Fibroblast of lung (primary cell): ENCODE measurements at regions not wholly inside any gene's neighbourhood (a gene's known extent, or its start where the extent isn't known, plus 50 kb on each side); places are given as distances from the start of the nearest gene placed in this dataset.

Source experiments
- DNase-seq, 2 donors: peaks; one replicate each; pipeline versions ENCODE4 v3.0.0 to v3.0.0-alpha.2; 2010; ENCODE audit warnings: low read depth in 2 of 2
- H2AFZ ChIP-seq: 2 replicates; pipeline ENCODE4 v1.5.1; 2012; ENCODE audit warnings: low read length, control low read depth, inconsistent platforms
- H3K27ac ChIP-seq: 2 replicates; pipeline ENCODE4 v1.5.1; 2011; ENCODE audit warnings: low read length, control low read depth; ENCODE audit not compliant: insufficient read depth
- H3K27me3 ChIP-seq: 2 replicates; pipeline ENCODE4 v1.5.1; 2011; ENCODE audit warnings: mild to moderate bottlenecking, low read length; ENCODE audit not compliant: control insufficient read depth, insufficient read depth
- H3K36me3 ChIP-seq: 2 replicates; pipeline ENCODE4 v1.5.1; 2011; ENCODE audit warnings: low read length; ENCODE audit not compliant: control insufficient read depth, insufficient read depth
- H3K4me1 ChIP-seq: 2 replicates; pipeline ENCODE4 v1.5.1; 2011; ENCODE audit warnings: low read length; ENCODE audit not compliant: control insufficient read depth, insufficient read depth; ENCODE audit errors: extremely low read depth
- H3K4me2 ChIP-seq: 2 replicates; pipeline ENCODE4 v1.5.1; 2011; ENCODE audit warnings: low read length, control low read depth; ENCODE audit not compliant: insufficient read depth; ENCODE audit errors: extremely low read depth
- H3K4me3 ChIP-seq, 4 experiments: fragments of 200-600 bp in 1 of 4; sonication (generic) in 1 of 4; replicated peaks in 1 of 4; 2 replicates each; pipeline ENCODE4 v1.5.1; 2011 to 2016; ENCODE audit warnings: low read length in 4 of 4, low read depth in 3 of 4, mild to moderate bottlenecking in 3 of 4, control low read depth in 2 of 4, inconsistent platforms in 1 of 4, mixed read lengths in 1 of 4; ENCODE audit not compliant: insufficient read depth in 1 of 4; ENCODE audit errors: control extremely low read depth in 1 of 4
- H3K79me2 ChIP-seq: 2 replicates; pipeline ENCODE4 v1.5.1; 2012; ENCODE audit warnings: mild to moderate bottlenecking, low read length, inconsistent platforms; ENCODE audit not compliant: control insufficient read depth, insufficient read depth
- H3K9ac ChIP-seq: 2 replicates; pipeline ENCODE4 v1.5.1; 2011; ENCODE audit warnings: mild to moderate bottlenecking, low read length, control low read depth; ENCODE audit not compliant: insufficient read depth
- H3K9me3 ChIP-seq: 2 replicates; pipeline ENCODE4 v1.5.1; 2012; ENCODE audit warnings: low read depth, low read length; ENCODE audit not compliant: control insufficient read depth, insufficient read depth
- H4K20me1 ChIP-seq: 2 replicates; pipeline ENCODE4 v1.5.1; 2011; ENCODE audit warnings: low read length; ENCODE audit not compliant: control insufficient read depth, insufficient read depth; ENCODE audit errors: extremely low read depth
- CTCF ChIP-seq, 2 donors: IDR thresholded peaks in 1 of 2; conservative IDR thresholded peaks in 1 of 2; 1 replicate in 1 of 2; 2 replicates in 1 of 2; pipeline ENCODE4 v1.5.1; 2011 to 2012; ENCODE audit warnings: low read length in 2 of 2, control low read depth in 1 of 2, inconsistent platforms in 1 of 2, low read depth in 1 of 2, mild to moderate bottlenecking in 1 of 2
- EZH2 ChIP-seq: IDR thresholded peaks from 2 replicates; pipeline ENCODE4 v1.5.1; 2012; ENCODE audit warnings: low read length, control low read depth, mild to moderate bottlenecking; ENCODE audit errors: missing control alignments

- no peak overlapping the region for H3K9ac ChIP-seq
- DNase-seq = peak in 1 of 2 donors; percentile 11
- H3K9me3 ChIP-seq = no peaks in the 10 kb centered on the region
- H3K36me3 ChIP-seq = no peaks in the 10 kb centered on the region
- TF ChIP-seq EZH2 = no peak
- no peak for TF ChIP-seq CTCF (conservative IDR thresholded peaks at IDR 0.05 in 1 of 2, IDR thresholded peaks at IDR 0.05 in 1 of 2; ENCODE audit: low read depth in 1 of 2, low read length in 2 of 2)
- H3K4me1 ChIP-seq = no peaks in the 10 kb centered on the region
- peaks cover 2% of the 10 kb centered on the region for H4K20me1 ChIP-seq
- no peaks in the 10 kb centered on the region for H3K27me3 ChIP-seq
- no peaks in the 10 kb centered on the region for H3K79me2 ChIP-seq
- H3K27ac ChIP-seq = no peak overlapping the region
- H2AFZ ChIP-seq = no peak overlapping the region
- no peak overlapping the region for H3K4me2 ChIP-seq
- H3K4me3 ChIP-seq = no peak overlapping the region
Measured at GRCh38 chr5:106241409-106241808, 1429.3 kb downstream of the EFNA5 start.

GRCh38 chr5:106205916-106206571 is 1464.7 kb downstream of the EFNA5 start:
- Histone ChIP-seq H3K4me1 (no peaks in the 10 kb centered on the region), H3K4me3 (no peak overlapping the region), H3K79me2 (no peaks in the 10 kb centered on the region), H2AFZ (no peak overlapping the region), H3K4me2 (no peak overlapping the region), H3K9me3 (no peaks in the 10 kb centered on the region), H3K9ac (no peak overlapping the region), H3K27me3 (no peaks in the 10 kb centered on the region), H4K20me1 (no peaks in the 10 kb centered on the region), H3K36me3 (no peaks in the 10 kb centered on the region), H3K27ac (no peak overlapping the region)
- no peak for DNase-seq
- TF ChIP-seq EZH2 (no peak), CTCF (conservative IDR thresholded peaks at IDR 0.05 in 1 of 2, IDR thresholded peaks at IDR 0.05 in 1 of 2; ENCODE audit: low read depth in 1 of 2, low read length in 2 of 2) (no peak)

DNA sequence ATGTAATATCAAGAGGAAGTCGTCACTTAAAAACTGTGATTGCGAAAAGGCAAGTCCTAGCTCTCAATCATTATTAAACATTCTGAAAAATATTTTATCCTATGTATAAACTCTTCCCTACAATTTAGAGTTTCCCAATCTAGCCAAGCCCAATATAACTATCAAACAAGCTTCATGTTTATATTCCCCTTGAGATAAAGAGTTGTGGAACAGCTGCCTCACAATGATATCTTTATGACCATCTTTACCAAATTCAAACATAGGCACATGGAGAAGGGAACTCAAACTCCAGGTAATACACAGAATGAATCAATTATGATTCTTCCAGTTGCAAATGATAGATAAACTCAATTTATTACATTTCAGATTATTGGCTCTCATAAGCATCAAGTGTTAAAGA is 1468.7 kb downstream of the EFNA5 start:
- Histone ChIP-seq H4K20me1 (no peaks in the 10 kb centered on the region), H3K4me2 (no peak overlapping the region), H3K27ac (no peak overlapping the region), H3K4me1 (no peaks in the 10 kb centered on the region), H3K79me2 (no peaks in the 10 kb centered on the region), H3K36me3 (no peaks in the 10 kb centered on the region), H3K9ac (no peak overlapping the region), H3K4me3 (no peak overlapping the region), H2AFZ (no peak overlapping the region), H3K27me3 (no peaks in the 10 kb centered on the region), H3K9me3 (no peaks in the 10 kb centered on the region)
- TF ChIP-seq EZH2 = no peak
- TF ChIP-seq CTCF (conservative IDR thresholded peaks at IDR 0.05 in 1 of 2, IDR thresholded peaks at IDR 0.05 in 1 of 2; ENCODE audit: low read depth in 1 of 2, low read length in 2 of 2) = no peak
- DNase-seq = no peak
